GM12878 (cell line): ENCODE measurements at regions not wholly inside any gene's neighbourhood (a gene's known extent, or its start where the extent isn't known, plus 50 kb on each side); places are given as distances from the start of the nearest gene placed in this dataset.

ENCODE experiments used
- ATAC-seq: fragments of 200-7000 bp; cut with Tn5 transposase; 3 replicates; pipeline ENCODE4 v1.9.1; 2020; ENCODE audit warnings: mild to moderate bottlenecking, moderate library complexity
- BruUV-seq: library from RNA; stranded (reverse); fragments of 400-500 nt; replicated peaks from 2 replicates; lab custom pipeline; 2021; lab: Mats Ljungman, UMichigan
- CTCF ChIA-PET: fragments of 300-600 bp; sonication (Branson Sonifier 250); formaldehyde crosslinking; extraction: SDS; loops from one replicate; lab custom pipeline; 2021; ENCODE audit warnings: inconsistent platforms; lab: Yijun Ruan, JAX
- POLR2A ChIA-PET: fragments of 350-600 bp; formaldehyde crosslinking; extraction: SDS; loops from one replicate; lab custom pipeline; 2021; ENCODE audit warnings: inconsistent platforms; lab: Charles Lee
- RAD21 ChIA-PET: fragments of 300-600 bp; sonication (Branson Sonifier 250); formaldehyde crosslinking; loops from one replicate; lab custom pipeline; 2023; ENCODE audit warnings: antibody characterized with exemption; ENCODE audit not compliant: unreplicated experiment; lab: Charles Lee
- SMC1A ChIA-PET: fragments of 300-600 bp; sonication (Branson Sonifier 250); formaldehyde crosslinking; loops from one replicate; lab custom pipeline; 2023; ENCODE audit not compliant: unreplicated experiment, uncharacterized antibody; lab: Charles Lee
- DNase-seq: peaks from one replicate; pipeline ENCODE4 v3.0.0-alpha.2; 2011; ENCODE audit warnings: low read depth, low spot score
- FAIRE-seq: peaks from 3 replicates; lab custom pipeline; 2011; peaks lifted over from hg19 to GRCh38; lab: Jason Lieb, UNC
- H2AFZ ChIP-seq: 2 replicates; pipeline ENCODE4 v1.6.0; 2011; ENCODE audit warnings: low read depth, low read length, control low read depth; ENCODE audit not compliant: control insufficient read depth
- H3K27ac ChIP-seq: 2 replicates; pipeline ENCODE4 v1.5.1; 2011; ENCODE audit warnings: control low read depth; ENCODE audit not compliant: control insufficient read depth, insufficient read depth
- H3K27me3 ChIP-seq, 2 experiments: replicated peaks in 1 of 2; 2 replicates each; pipeline versions ENCODE4 v1.6.0 to v1.6.1; 2011; ENCODE audit warnings: low read length in 1 of 2; ENCODE audit not compliant: control insufficient read depth in 2 of 2, insufficient read depth in 2 of 2
- H3K36me3 ChIP-seq, 2 experiments: 2 replicates each; pipeline ENCODE4 v1.5.1; 2011; ENCODE audit warnings: low read length in 1 of 2; ENCODE audit not compliant: control insufficient read depth in 2 of 2, insufficient read depth in 2 of 2
- H3K4me1 ChIP-seq: 2 replicates; pipeline ENCODE4 v1.6.1; 2011; ENCODE audit warnings: mild to moderate bottlenecking, low read length, moderate library complexity, mixed read lengths; ENCODE audit not compliant: control insufficient read depth, insufficient read depth
- H3K4me2 ChIP-seq: 2 replicates; pipeline ENCODE4 v1.6.0; 2011; ENCODE audit warnings: control low read depth; ENCODE audit not compliant: control insufficient read depth, insufficient read depth
- H3K4me3 ChIP-seq: fragments of 200-600 bp; sonication (generic); 2 replicates; pipeline ENCODE4 v1.5.1; 2016
- H3K79me2 ChIP-seq: 2 replicates; pipeline ENCODE4 v1.6.0; 2011; ENCODE audit warnings: low read length; ENCODE audit not compliant: control insufficient read depth, insufficient read depth
- H3K9ac ChIP-seq: 2 replicates; pipeline ENCODE4 v1.8.0; 2011; ENCODE audit warnings: low read length, control low read depth, mixed read lengths; ENCODE audit not compliant: control insufficient read depth, insufficient read depth
- H3K9me3 ChIP-seq: replicated peaks from 3 replicates; pipeline ENCODE4 v1.5.1; 2011; ENCODE audit warnings: mild to moderate bottlenecking, low read length; ENCODE audit not compliant: control insufficient read depth, insufficient read depth
- H4K20me1 ChIP-seq: 2 replicates; pipeline ENCODE4 v1.6.0; 2011; ENCODE audit not compliant: control insufficient read depth, insufficient read depth
- CEBPB ChIP-seq, 2 experiments: fragments of 150-350 bp in 1 of 2; IDR thresholded peaks; 2 replicates each; pipeline ENCODE4 v1.6.1; 2012 to 2014; ENCODE audit warnings: low read depth in 2 of 2, low read length in 2 of 2, borderline replicate concordance in 1 of 2, inconsistent platforms in 1 of 2
- MEF2A ChIP-seq: IDR thresholded peaks from 2 replicates; pipeline ENCODE4 v1.6.1; 2011; ENCODE audit warnings: low read depth, mild to moderate bottlenecking, low read length, moderate library complexity; ENCODE audit not compliant: insufficient read depth
- MLLT1 ChIP-seq: fragments of 450-650 bp; IDR thresholded peaks from 2 replicates; pipeline ENCODE4 v1.6.1; 2016; ENCODE audit warnings: mild to moderate bottlenecking
- SP1 ChIP-seq: IDR thresholded peaks from one replicate; pipeline ENCODE4 v1.6.1; 2011; ENCODE audit warnings: low read depth, low read length
- ZBTB33 ChIP-seq: fragments of 450-650 bp; IDR thresholded peaks from 2 replicates; pipeline ENCODE4 v1.6.1; 2017; ENCODE audit warnings: mild to moderate bottlenecking
- WGBS: methylation state at CpG from one replicate; pipeline ENCODE4 v1.1.6; 2016; ENCODE audit warnings: low lambda C conversion rate; ENCODE audit not compliant: insufficient replicate concordance, insufficient coverage; ENCODE audit errors: missing lambda C conversion rate; 5-methylcytosine and 5-hydroxymethylcytosine counted together
- in situ Hi-C: fragments of 300-500 bp; cut with MboI; formaldehyde crosslinking; loops from 9 replicates; pipeline ENCODE4 v1.14.3; 2018; ENCODE audit warnings: mixed read lengths
- intact Hi-C: fragments of 100-400 bp; cut with micrococcal nuclease; formaldehyde crosslinking; loops from one replicate; pipeline ENCODE4 v1.14.2; 2022; ENCODE audit not compliant: unreplicated experiment

- ChIA-PET CTCF (no interaction called here), SMC1A (no interaction called here), POLR2A (no interaction called here), RAD21 (no interaction called here)
- H3K36me3 ChIP-seq: no peaks in the 10 kb centered on the region
- no peak for FAIRE-seq
- no peaks in the 10 kb centered on the region for H4K20me1 ChIP-seq
- ATAC-seq: no peak
- 52% methylated on average over 12 of the region's 12 CpGs for WGBS
- DNase-seq: no peak
- no peak overlapping the region for H3K4me3 ChIP-seq
- TF ChIP-seq ZBTB33 (no peak), SP1 (no peak), MLLT1 (no peak), CEBPB (IDR thresholded peaks at IDR 0.05; ENCODE audit: borderline replicate concordance in 1 of 2, low read depth in 2 of 2, low read length in 2 of 2) (no peak), MEF2A (no peak)
- BruUV-seq: no TSS peak
- in situ Hi-C loops: no loop called here
- intact Hi-C loops: no loop called here
- H3K4me2 ChIP-seq: no peak overlapping the region
- no peaks in the 10 kb centered on the region for H3K9me3 ChIP-seq
- no peaks in the 10 kb centered on the region for H3K4me1 ChIP-seq
- H3K27ac ChIP-seq: no peak overlapping the region
- peaks cover 0 to 2% of the 10 kb centered on the region in 2 experiments; a peak in 1 of 4 replicates for H3K27me3 ChIP-seq
- no peak overlapping the region for H3K9ac ChIP-seq
- no peaks in the 10 kb centered on the region for H3K79me2 ChIP-seq
- no peak overlapping the region for H2AFZ ChIP-seq
Observed at GRCh38 chr14:104475256-104475655, 104.3 kb upstream of the C14orf180 start.
